HEK293T (cell line): ENCODE measurements at regions not wholly inside any gene's neighbourhood (a gene's known extent, or its start where the extent isn't known, plus 50 kb on each side); places are given as distances from the start of the nearest gene placed in this dataset.

Experiments
- CTCF ChIA-PET: fragments of 350-600 bp; formaldehyde crosslinking; extraction: SDS; loops from one replicate; lab custom pipeline; 2021; ENCODE audit warnings: antibody characterized with exemption, inconsistent platforms; lab: Yijun Ruan, JAX
- POLR2A ChIA-PET: fragments of 350-600 bp; formaldehyde crosslinking; extraction: SDS; loops from one replicate; lab custom pipeline; 2020; ENCODE audit warnings: antibody characterized with exemption, inconsistent platforms; lab: Yijun Ruan, JAX
- DNase-seq: peaks from one replicate; pipeline ENCODE4 v3.0.0; 2012; ENCODE audit warnings: mixed read lengths; ENCODE audit errors: extremely low spot score
- ARNT ChIP-seq: fragments of 450-650 bp; IDR thresholded peaks from 2 replicates; pipeline ENCODE4 v1.6.1; 2017; ENCODE audit warnings: mild to moderate bottlenecking
- BHLHE40 ChIP-seq: fragments of 450-650 bp; IDR thresholded peaks from 2 replicates; pipeline ENCODE4 v1.6.1; 2016; ENCODE audit warnings: mild to moderate bottlenecking, moderate library complexity, borderline replicate concordance
- CTBP1 ChIP-seq: fragments of 450-650 bp; IDR thresholded peaks from 2 replicates; pipeline ENCODE4 v1.6.1; 2016; ENCODE audit warnings: borderline replicate concordance
- ELF4 ChIP-seq: fragments of 450-650 bp; IDR thresholded peaks from 2 replicates; pipeline ENCODE4 v1.6.1; 2017; ENCODE audit warnings: antibody characterized with exemption
- FOXA1 ChIP-seq: fragments of 450-650 bp; IDR thresholded peaks from 2 replicates; pipeline ENCODE4 v1.6.1; 2016; ENCODE audit warnings: mild to moderate bottlenecking
- FOXK2 ChIP-seq: fragments of 450-650 bp; IDR thresholded peaks from 2 replicates; pipeline ENCODE4 v1.6.1; 2016; ENCODE audit warnings: mild to moderate bottlenecking
- FOXM1 ChIP-seq: fragments of 450-650 bp; IDR thresholded peaks from 2 replicates; pipeline ENCODE4 v1.6.1; 2017; ENCODE audit warnings: mild to moderate bottlenecking, borderline replicate concordance
- HDGF ChIP-seq: fragments of 450-650 bp; IDR thresholded peaks from 2 replicates; pipeline ENCODE4 v1.6.1; 2017; ENCODE audit warnings: antibody characterized with exemption, borderline replicate concordance
- L3MBTL2 ChIP-seq: fragments of 450-650 bp; conservative IDR thresholded peaks from 2 replicates; pipeline ENCODE4 v1.6.1; 2016; ENCODE audit warnings: mild to moderate bottlenecking
- LEF1 ChIP-seq: fragments of 450-650 bp; IDR thresholded peaks from 2 replicates; pipeline ENCODE4 v1.6.1; 2017; ENCODE audit warnings: mild to moderate bottlenecking, borderline replicate concordance
- NFRKB ChIP-seq: fragments of 450-650 bp; IDR thresholded peaks from 2 replicates; pipeline ENCODE4 v1.6.1; 2016; ENCODE audit warnings: mild to moderate bottlenecking, moderate library complexity
- SP1 ChIP-seq: fragments of 450-650 bp; IDR thresholded peaks from 2 replicates; pipeline ENCODE4 v1.6.1; 2017
- SUZ12 ChIP-seq: fragments of 450-650 bp; IDR thresholded peaks from 2 replicates; pipeline ENCODE4 v1.6.1; 2016; ENCODE audit warnings: mild to moderate bottlenecking
- TARDBP ChIP-seq: fragments of 450-650 bp; IDR thresholded peaks from 2 replicates; pipeline ENCODE4 v1.6.1; 2016
- ZNF384 ChIP-seq: fragments of 450-650 bp; IDR thresholded peaks from 2 replicates; pipeline ENCODE4 v1.6.1; 2016
- TF ChIP-seq, protein P1 (sequence below): fragments of 450-650 bp; IDR thresholded peaks from 2 replicates; pipeline ENCODE4 v1.6.1; 2016

DNA sequence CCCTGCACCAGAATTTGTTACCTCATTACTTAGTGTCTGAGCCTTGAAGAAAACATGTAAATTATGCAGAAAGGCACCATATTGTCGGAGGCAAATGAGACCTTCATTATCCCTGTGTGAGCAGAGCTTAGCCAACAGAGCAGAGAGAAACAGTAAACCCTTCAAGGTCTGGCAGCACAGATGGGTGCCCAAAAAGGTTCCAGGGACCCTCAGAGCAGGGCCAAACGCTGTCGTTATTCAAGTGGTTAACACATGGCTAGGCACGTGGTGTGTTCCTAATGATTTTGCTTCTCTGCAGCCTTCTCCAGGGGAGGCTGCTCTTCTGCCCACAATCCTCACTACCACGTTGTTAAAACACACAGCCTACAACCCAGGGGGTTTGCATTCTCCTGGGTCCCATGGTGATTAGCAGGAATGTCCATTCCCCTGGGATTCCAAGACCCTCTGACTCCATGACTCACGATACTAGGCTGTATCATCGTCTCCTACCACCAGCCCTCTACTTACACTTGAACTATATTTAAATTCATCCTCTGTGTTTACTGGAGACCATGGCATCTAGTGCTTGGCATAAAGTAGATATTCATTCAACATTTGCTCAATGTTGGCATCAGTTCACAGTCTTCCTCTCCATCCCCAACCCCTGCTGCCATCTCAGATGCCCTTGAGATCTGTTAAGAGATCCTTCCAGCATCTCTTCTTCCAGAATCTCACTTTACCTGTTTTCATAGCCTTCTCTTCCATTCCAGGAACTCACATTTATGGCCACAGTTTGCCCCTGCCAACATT, 174.5 kb upstream of the RAD23B start:
- DNase-seq, result no peak
- POLR2A ChIA-PET, result no interaction called here
- CTCF ChIA-PET, result no interaction called here
- TF ChIP-seq NFRKB, result no peak
- TF ChIP-seq LEF1, result no peak
- no peak for TF ChIP-seq HDGF
- no peak for TF ChIP-seq ELF4
- TF ChIP-seq SP1, result no peak
- TF ChIP-seq L3MBTL2, result no peak
- TF ChIP-seq, protein P1, sequence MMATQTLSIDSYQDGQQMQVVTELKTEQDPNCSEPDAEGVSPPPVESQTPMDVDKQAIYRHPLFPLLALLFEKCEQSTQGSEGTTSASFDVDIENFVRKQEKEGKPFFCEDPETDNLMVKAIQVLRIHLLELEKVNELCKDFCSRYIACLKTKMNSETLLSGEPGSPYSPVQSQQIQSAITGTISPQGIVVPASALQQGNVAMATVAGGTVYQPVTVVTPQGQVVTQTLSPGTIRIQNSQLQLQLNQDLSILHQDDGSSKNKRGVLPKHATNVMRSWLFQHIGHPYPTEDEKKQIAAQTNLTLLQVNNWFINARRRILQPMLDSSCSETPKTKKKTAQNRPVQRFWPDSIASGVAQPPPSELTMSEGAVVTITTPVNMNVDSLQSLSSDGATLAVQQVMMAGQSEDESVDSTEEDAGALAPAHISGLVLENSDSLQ, result no peak
- no peak for TF ChIP-seq CTBP1
- TF ChIP-seq TARDBP, result no peak
- TF ChIP-seq ARNT, result no peak
- TF ChIP-seq FOXA1, result no peak
- TF ChIP-seq FOXK2, result no peak

DNA sequence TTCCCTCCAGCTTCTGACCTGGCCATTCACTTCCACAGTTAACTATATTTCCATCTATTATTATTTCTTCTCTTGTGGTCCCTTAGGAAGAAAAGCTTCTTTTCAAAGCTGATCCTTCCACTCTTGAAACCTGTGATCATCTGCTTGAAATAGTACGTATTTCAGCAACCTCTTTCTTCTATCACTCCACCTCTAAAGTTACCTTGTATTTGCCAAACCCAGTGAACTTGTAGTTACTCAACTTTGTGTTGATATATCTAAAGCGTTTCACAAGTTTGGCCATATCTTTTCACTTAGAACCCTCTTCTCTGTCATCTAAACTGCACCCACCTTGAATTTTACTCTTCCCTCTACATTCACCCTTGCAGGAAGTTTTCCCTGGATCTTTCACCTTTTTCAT, 173.8 kb upstream of the RAD23B start:
- CTCF ChIA-PET, result no interaction called here
- POLR2A ChIA-PET, result no interaction called here
- no peak for DNase-seq
- TF ChIP-seq BHLHE40 (no peak), FOXM1 (no peak), ZNF384 (no peak), FOXK2 (no peak), LEF1 (no peak), CTBP1 (no peak), NFRKB (no peak), SP1 (no peak)

DNA sequence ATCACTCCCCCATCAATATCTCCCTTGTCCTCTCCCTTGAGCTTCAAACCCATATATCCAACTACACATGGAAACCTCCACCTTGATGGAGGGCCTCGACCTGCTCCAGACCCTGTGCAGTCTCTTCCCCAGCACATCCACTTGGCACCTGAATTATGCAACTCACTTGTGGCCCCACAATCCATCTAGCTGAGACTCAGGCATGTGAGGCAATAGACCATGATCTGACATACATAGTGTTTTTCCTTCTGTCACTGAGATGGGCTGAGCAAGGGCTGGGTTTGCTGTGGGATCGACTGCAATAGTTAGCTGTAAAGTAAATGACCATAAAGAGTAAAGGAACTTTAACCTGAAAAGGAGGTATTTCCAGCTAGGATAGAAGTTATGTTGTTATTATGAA, 172.9 kb upstream of the RAD23B start:
- ChIA-PET POLR2A (no interaction called here), CTCF (no interaction called here)
- DNase-seq, result no peak
- no peak for TF ChIP-seq CTBP1
- TF ChIP-seq SUZ12, result no peak
- TF ChIP-seq FOXA1, result no peak

DNA sequence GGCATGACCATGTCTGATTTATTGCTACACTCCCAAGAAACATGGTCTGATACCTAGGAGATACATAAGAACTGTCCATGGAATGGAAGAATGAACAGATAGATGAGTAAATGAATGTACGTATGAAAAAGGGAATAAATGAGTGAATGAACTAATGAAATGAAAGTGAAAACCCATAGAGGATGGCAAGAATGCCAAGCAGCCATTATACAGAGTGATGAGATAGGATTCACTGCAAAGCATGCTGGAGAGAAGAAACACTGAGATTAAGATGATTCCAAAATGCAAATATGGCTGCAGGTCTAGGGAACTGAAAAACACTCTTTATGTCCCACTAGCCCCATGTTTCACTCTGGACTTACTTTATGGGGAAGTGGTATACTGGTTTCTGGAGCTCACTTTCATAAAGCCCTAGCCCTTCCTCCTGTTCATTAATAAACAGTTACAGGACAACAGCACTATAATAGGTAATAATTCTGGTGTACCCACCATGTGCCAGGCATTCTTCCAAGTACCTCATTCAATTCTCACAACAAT, 170.3 kb upstream of the RAD23B start:
- no peak for DNase-seq
- ChIA-PET CTCF (no interaction called here), POLR2A (no interaction called here)
- TF ChIP-seq TARDBP (no peak), FOXM1 (no peak), BHLHE40 (no peak)
- TF ChIP-seq, protein P1, result no peak

DNA sequence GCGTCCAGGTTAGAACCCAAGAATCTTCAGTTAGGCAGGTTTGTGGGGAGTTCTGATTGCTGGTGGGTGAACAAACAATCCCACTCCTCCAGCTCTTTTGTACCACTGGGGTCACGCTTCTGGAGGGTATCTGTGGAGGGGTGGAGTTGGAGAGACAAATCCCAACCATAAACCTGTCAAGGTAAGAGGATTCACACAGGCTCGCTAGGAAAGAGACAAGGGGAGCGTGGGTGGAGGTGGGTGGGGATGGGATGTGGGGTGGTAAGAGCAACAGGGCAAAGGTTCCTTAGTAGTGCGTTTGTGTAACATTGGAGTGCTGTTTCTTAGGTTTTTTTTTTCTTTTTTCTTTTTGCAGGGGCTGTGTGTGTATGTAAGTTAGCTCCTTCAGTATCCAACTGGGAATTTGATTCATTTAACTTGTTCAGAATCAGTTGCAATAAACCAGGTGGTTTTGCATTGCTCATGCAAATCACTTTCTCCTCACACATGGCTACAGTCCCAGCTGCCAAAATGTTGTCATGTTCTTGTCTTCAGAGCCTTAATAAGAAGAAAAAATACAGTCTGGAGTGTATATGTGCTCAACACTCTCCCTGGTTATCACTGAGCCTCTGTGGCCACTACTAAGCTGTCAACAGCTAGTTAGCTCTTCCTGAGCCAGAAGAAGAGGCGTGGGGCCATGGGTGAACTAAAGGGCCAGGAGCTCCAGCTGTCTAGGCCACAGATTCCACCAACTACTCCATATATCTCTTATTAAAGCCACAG, 164.0 kb upstream of the RAD23B start:
- ChIA-PET CTCF (no interaction called here), POLR2A (no interaction called here)
- TF ChIP-seq SUZ12, result no peak
- TF ChIP-seq FOXM1, result no peak
- no peak for TF ChIP-seq ELF4
- TF ChIP-seq L3MBTL2, result no peak
- TF ChIP-seq BHLHE40, result no peak
- TF ChIP-seq CTBP1, result no peak
- no peak for TF ChIP-seq FOXA1
- TF ChIP-seq LEF1, result no peak
- no peak for TF ChIP-seq ZNF384
- no peak for TF ChIP-seq TARDBP
- no peak for TF ChIP-seq ARNT
- TF ChIP-seq, protein P1, result no peak
- no peak for TF ChIP-seq NFRKB
- no peak for TF ChIP-seq SP1
- TF ChIP-seq HDGF, result no peak
- no peak for DNase-seq

DNA sequence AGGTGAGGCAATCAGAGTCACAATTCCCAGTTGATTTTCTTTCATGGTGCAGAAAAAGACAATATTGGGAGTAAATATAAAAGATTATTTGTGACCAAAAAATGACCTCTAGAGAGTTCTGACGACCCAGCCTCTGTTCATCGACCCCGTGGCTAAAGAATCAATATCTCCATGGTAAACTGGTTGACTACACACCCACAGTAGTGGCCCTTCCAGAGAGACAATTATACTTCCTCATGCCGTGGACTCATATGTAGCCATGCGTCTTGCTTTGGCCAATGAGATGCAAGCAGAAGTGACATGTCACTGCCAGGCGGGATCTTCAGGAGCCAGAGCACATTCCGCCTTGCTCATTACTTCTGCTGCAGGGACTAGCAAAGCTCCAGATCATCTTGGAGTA, 163.3 kb upstream of the RAD23B start:
- CTCF ChIA-PET, result no interaction called here

More for the DNA sequence above, 163.3 kb upstream of the RAD23B start:
- no peak for TF ChIP-seq BHLHE40
- no peak for TF ChIP-seq ELF4
- TF ChIP-seq, protein P1, result no peak
- TF ChIP-seq FOXM1, result no peak
- TF ChIP-seq NFRKB, result no peak
- no peak for TF ChIP-seq CTBP1
- TF ChIP-seq FOXA1, result no peak
- no peak for TF ChIP-seq ARNT
- DNase-seq, result no peak
- POLR2A ChIA-PET, result no interaction called here
